ENCODE measurements at regions not wholly inside any gene's neighbourhood (a gene's known extent, or its start where the extent isn't known, plus 50 kb on each side); places are given as distances from the start of the nearest gene placed in this dataset.

- TF ChIP-seq XRCC5 (IDR thresholded peaks at IDR 0.05; ENCODE audit: low read depth, low read length) (no peak), PKNOX1 (IDR thresholded peaks at IDR 0.05) (no peak), ZSCAN29 (IDR thresholded peaks at IDR 0.05) (no peak), ZSCAN32 (CRISPR knock-in tag; IDR thresholded peaks at IDR 0.05) (no peak)
Observed at GRCh38 chr10:84863675-84864074, 535.3 kb downstream of the CCSER2 start (continued).

GRCh38 chr10:84876116-84876999 is 548.0 kb downstream of the CCSER2 start:
- WGBS (ENCODE audit: insufficient coverage, low coverage, missing lambda C conversion rate): 0% methylated on average over 4 of the region's 4 CpGs
- Histone ChIP-seq H3K4me2 (ENCODE audit: insufficient read depth, low read length) (no peak overlapping the region), H4K20me1 (replicated peaks; ENCODE audit: control insufficient read depth, insufficient read depth, low read length) (no peaks in the 10 kb centered on the region), H3K9ac (ENCODE audit: insufficient read depth in 1 of 2, low read depth in 2 of 2, low read length in 2 of 2) (no peak overlapping the region), H3K4me3 (no peak overlapping the region), H3K79me2 (ENCODE audit: control insufficient read depth, insufficient read depth, low read length) (no peaks in the 10 kb centered on the region), H3K36me3 (ENCODE audit: control insufficient read depth, insufficient read depth, low read length) (no peaks in the 10 kb centered on the region), H3K9me1 (ENCODE audit: control insufficient read depth, insufficient read depth, low read length) (no peaks in the 10 kb centered on the region), H3K4me1 (replicated peaks in 1 of 2; ENCODE audit: control insufficient read depth in 2 of 2, insufficient read depth in 2 of 2, low read length in 2 of 2) (no peaks in the 10 kb centered on the region), H3K27me3 (ENCODE audit: control insufficient read depth in 2 of 2, insufficient read depth in 2 of 2, low read length in 2 of 2) (no peaks in the 10 kb centered on the region), H2AFZ (ENCODE audit: low read depth, low read length) (no peak overlapping the region), H3K27ac (ENCODE audit: extremely low read depth, low read depth, low read length) (no peak overlapping the region), H3K9me3 (replicated peaks; ENCODE audit: control insufficient read depth, insufficient read depth, low read depth, low read length) (no peaks in the 10 kb centered on the region; the same call in 1 of the 2 replicates)
- POLR2A ChIA-PET: interaction anchor here (0.6 to 0.7 kb wide), 2 partner anchors 42 to 58 kb away, joined by 4 to 5 read pairs; no protein-coding TSS in a partner anchor
- DNase-seq (ENCODE audit: extremely low read depth in 1 of 4, low spot score in 3 of 4) (no peak), FAIRE-seq (no peak), ATAC-seq (no peak)
- TF ChIP-seq ARNT (IDR thresholded peaks at IDR 0.05): no peak
- no TSS peak for BruUV-seq (replicated peaks)
- CTCF ChIA-PET (ENCODE audit: low intra/inter-chr PET ratio): no interaction called here
- intact Hi-C loops (cut with micrococcal nuclease): no loop called here
- in situ Hi-C loops (cut with MboI): no loop called here

Data from K562 (cell line).